IPS-18a (cell line): ENCODE measurements at regions not wholly inside any gene's neighbourhood (a gene's known extent, or its start where the extent isn't known, plus 50 kb on each side); places are given as distances from the start of the nearest gene placed in this dataset.
"Not testable (repeated sequence)": the region's sequence is repeated elsewhere in the genome, so short reads cannot be mapped to it uniquely, and the experiment has no call there.

Experiments used
- H3K27ac ChIP-seq: one replicate; pipeline ENCODE4 v1.5.1; 2013; ENCODE audit warnings: low read length
- H3K27me3 ChIP-seq: one replicate; pipeline ENCODE4 v1.6.1; 2013; ENCODE audit warnings: mild to moderate bottlenecking, low read length; ENCODE audit not compliant: control insufficient read depth, insufficient read depth
- H3K36me3 ChIP-seq: one replicate; pipeline ENCODE4 v1.6.1; 2013; ENCODE audit warnings: low read depth, low read length; ENCODE audit not compliant: control insufficient read depth
- H3K4me1 ChIP-seq: one replicate; pipeline ENCODE4 v1.6.1; 2013; ENCODE audit warnings: low read depth, low read length; ENCODE audit not compliant: control insufficient read depth
- H3K4me3 ChIP-seq: one replicate; pipeline ENCODE4 v1.5.1; 2013; ENCODE audit warnings: low read length
- H3K9ac ChIP-seq: one replicate; pipeline ENCODE4 v1.6.1; 2013; ENCODE audit warnings: mild to moderate bottlenecking, low read length, moderate library complexity
- H3K9me3 ChIP-seq: one replicate; pipeline ENCODE4 v1.6.1; 2013; ENCODE audit warnings: low read depth, low read length; ENCODE audit not compliant: control insufficient read depth

- H3K27me3 ChIP-seq: no peaks in the 10 kb centered on the region
- H3K36me3 ChIP-seq: no peaks in the 10 kb centered on the region
- no peak overlapping the region for H3K4me3 ChIP-seq
- H3K9ac ChIP-seq: no peak overlapping the region
- H3K9me3 ChIP-seq: no peaks in the 10 kb centered on the region
- no peak overlapping the region for H3K27ac ChIP-seq
- peaks cover 4% of the 10 kb centered on the region for H3K4me1 ChIP-seq
Observed at GRCh38 chr2:239804161-239805042, 220.7 kb downstream of the NDUFA10 start.

GRCh38 chr2:239803766-239804115 is 221.4 kb downstream of the NDUFA10 start:
- Histone ChIP-seq H3K4me3 (no peak overlapping the region), H3K9ac (no peak overlapping the region), H3K4me1 (peaks cover 4% of the 10 kb centered on the region), H3K36me3 (no peaks in the 10 kb centered on the region), H3K27me3 (no peaks in the 10 kb centered on the region), H3K27ac (no peak overlapping the region), H3K9me3 (no peaks in the 10 kb centered on the region)

- H3K36me3 ChIP-seq: no peaks in the 10 kb centered on the region
- no peak overlapping the region for H3K4me3 ChIP-seq
- peaks cover 4% of the 10 kb centered on the region for H3K4me1 ChIP-seq
- no peak overlapping the region for H3K27ac ChIP-seq
- no peak overlapping the region for H3K9ac ChIP-seq
- H3K27me3 ChIP-seq: no peaks in the 10 kb centered on the region
- H3K9me3 ChIP-seq: no peaks in the 10 kb centered on the region
Observed at GRCh38 chr2:239803102-239803765, 221.9 kb downstream of the NDUFA10 start.

GRCh38 chr2:239802185-239802649 is 222.9 kb downstream of the NDUFA10 start:
- Histone ChIP-seq H3K4me3 (no peak overlapping the region), H3K27ac (no peak overlapping the region), H3K36me3 (no peaks in the 10 kb centered on the region), H3K27me3 (no peaks in the 10 kb centered on the region), H3K9ac (no peak overlapping the region), H3K9me3 (no peaks in the 10 kb centered on the region), H3K4me1 (peaks cover 4% of the 10 kb centered on the region)

GRCh38 chr2:239801404-239802184 is 223.5 kb downstream of the NDUFA10 start:
- no peak overlapping the region for H3K9ac ChIP-seq
- no peaks in the 10 kb centered on the region for H3K27me3 ChIP-seq
- no peaks in the 10 kb centered on the region for H3K36me3 ChIP-seq

GRCh38 chr2:239800785-239801386 is 224.3 kb downstream of the NDUFA10 start:
- H3K4me1 ChIP-seq: peaks cover 4% of the 10 kb centered on the region
- no peaks in the 10 kb centered on the region for H3K36me3 ChIP-seq
- no peak overlapping the region for H3K27ac ChIP-seq
- no peak overlapping the region for H3K9ac ChIP-seq
- H3K27me3 ChIP-seq: no peaks in the 10 kb centered on the region
- H3K9me3 ChIP-seq: no peaks in the 10 kb centered on the region
- H3K4me3 ChIP-seq: no peak overlapping the region

More at GRCh38 chr2:239801404-239802184, 223.5 kb downstream of the NDUFA10 start:
- H3K9me3 ChIP-seq: no peaks in the 10 kb centered on the region
- peaks cover 4% of the 10 kb centered on the region for H3K4me1 ChIP-seq
- no peak overlapping the region for H3K27ac ChIP-seq
- H3K4me3 ChIP-seq: no peak overlapping the region

GRCh38 chr2:239797316-239797715 is 227.8 kb downstream of the NDUFA10 start:
- Histone ChIP-seq H3K9me3 (no peaks in the 10 kb centered on the region), H3K27me3 (no peaks in the 10 kb centered on the region), H3K36me3 (no peaks in the 10 kb centered on the region), H3K27ac (no peak overlapping the region), H3K9ac (no peak overlapping the region), H3K4me3 (no peak overlapping the region), H3K4me1 (no peaks in the 10 kb centered on the region)

- not testable (repeated sequence) for H3K9me3 ChIP-seq, H3K4me1 ChIP-seq, H3K36me3 ChIP-seq, H3K27me3 ChIP-seq, H3K4me3 ChIP-seq, H3K9ac ChIP-seq, H3K27ac ChIP-seq
Observed at GRCh38 chr2:239795761-239796160, 229.4 kb downstream of the NDUFA10 start.

- no peak overlapping the region for H3K4me3 ChIP-seq
Observed at GRCh38 chr2:239793836-239794235, 231.3 kb downstream of the NDUFA10 start.

GRCh38 chr2:239793086-239793485 is 232.1 kb downstream of the NDUFA10 start:
- Histone ChIP-seq H3K4me1 (no peaks in the 10 kb centered on the region), H3K4me3 (no peak overlapping the region), H3K27me3 (no peaks in the 10 kb centered on the region), H3K36me3 (no peaks in the 10 kb centered on the region), H3K27ac (no peak overlapping the region), H3K9me3 (no peaks in the 10 kb centered on the region), H3K9ac (no peak overlapping the region)

More at GRCh38 chr2:239793836-239794235, 231.3 kb downstream of the NDUFA10 start:
- H3K9me3 ChIP-seq: no peaks in the 10 kb centered on the region
- H3K36me3 ChIP-seq: no peaks in the 10 kb centered on the region
- H3K4me1 ChIP-seq: no peaks in the 10 kb centered on the region
- H3K27me3 ChIP-seq: no peaks in the 10 kb centered on the region
- H3K27ac ChIP-seq: no peak overlapping the region
- H3K9ac ChIP-seq: no peak overlapping the region
